Activated naive CD8-positive, alpha-beta T cell treated with anti-CD3 and anti-CD28 coated beads, Interleukin-2, amount 10 ng/mL, durations not matched to agents 7 days and 5 days (primary cell): ENCODE measurements at regions not wholly inside any gene's neighbourhood (a gene's known extent, or its start where the extent isn't known, plus 50 kb on each side); places are given as distances from the start of the nearest gene placed in this dataset.

Experiments used
- ATAC-seq: fragments of 150-1000 bp; cut with Tn5 transposase; one replicate; pipeline ENCODE4 v1.10.0; 2021; ENCODE audit warnings: low read depth, moderate library complexity
- POLR2A ChIA-PET: fragments of 350-600 bp; sonication (Branson Sonifier 250); formaldehyde crosslinking; loops from one replicate; lab custom pipeline; 2021; ENCODE audit warnings: antibody characterized with exemption; lab: Charles Lee
- DNase-seq: peaks from one replicate; pipeline ENCODE4 v3.0.0; 2021
- H3K27ac Mint-ChIP-seq: one replicate; pipeline ENCODE4 v1.8.0; 2022; ENCODE audit warnings: mild to moderate bottlenecking, mixed read lengths
- H3K27me3 Mint-ChIP-seq: one replicate; pipeline ENCODE4 v1.8.0; 2022; ENCODE audit warnings: mild to moderate bottlenecking, moderate library complexity, mixed read lengths
- H3K36me3 Mint-ChIP-seq: one replicate; pipeline ENCODE4 v1.8.0; 2021; ENCODE audit warnings: mild to moderate bottlenecking, mixed read lengths
- H3K4me1 Mint-ChIP-seq: one replicate; pipeline ENCODE4 v1.8.0; 2021; ENCODE audit warnings: mixed read lengths
- H3K4me3 Mint-ChIP-seq: one replicate; pipeline ENCODE4 v1.8.0; 2022; ENCODE audit warnings: mild to moderate bottlenecking, moderate library complexity, mixed read lengths
- H3K9me3 Mint-ChIP-seq: one replicate; pipeline ENCODE4 v1.8.0; 2021; ENCODE audit warnings: mixed read lengths

GRCh38 chr20:20869161-20869775 is 156.8 kb upstream of the RALGAPA2 start:
- no peak for ATAC-seq
- Mint-ChIP-seq H3K9me3 (no peaks in the 10 kb centered on the region), H3K4me3 (no peak overlapping the region), H3K27me3 (peaks cover 17% of the 10 kb centered on the region), H3K4me1 (no peaks in the 10 kb centered on the region), H3K36me3 (no peaks in the 10 kb centered on the region), H3K27ac (no peak overlapping the region)
- no peak for DNase-seq
- POLR2A ChIA-PET: no interaction called here

- no peak for ATAC-seq
- Mint-ChIP-seq H3K9me3 (no peaks in the 10 kb centered on the region), H3K4me3 (no peak overlapping the region), H3K27ac (no peak overlapping the region), H3K4me1 (no peaks in the 10 kb centered on the region), H3K27me3 (peaks cover 9% of the 10 kb centered on the region), H3K36me3 (no peaks in the 10 kb centered on the region)
- POLR2A ChIA-PET: no interaction called here
- no peak for DNase-seq
Observed at GRCh38 chr20:20864351-20865096, 152.1 kb upstream of the RALGAPA2 start.

GRCh38 chr20:20860078-20860806 is 147.8 kb upstream of the RALGAPA2 start:
- ATAC-seq (peak; percentile 74), DNase-seq (peak; percentile 81)
- no peaks in the 10 kb centered on the region for H3K36me3 Mint-ChIP-seq
- H3K27me3 Mint-ChIP-seq: peaks cover 13% of the 10 kb centered on the region
- POLR2A ChIA-PET: interaction anchor here (0.9 kb wide), 1 partner anchor 645 kb away, joined by 3 read pairs; no protein-coding TSS in a partner anchor
- no peaks in the 10 kb centered on the region for H3K9me3 Mint-ChIP-seq
- no peak overlapping the region for H3K4me3 Mint-ChIP-seq
- no peak overlapping the region for H3K27ac Mint-ChIP-seq
- no peaks in the 10 kb centered on the region for H3K4me1 Mint-ChIP-seq

GRCh38 chr20:20859510-20859909 is 147.1 kb upstream of the RALGAPA2 start:
- no peak for ATAC-seq
- Mint-ChIP-seq H3K9me3 (no peaks in the 10 kb centered on the region), H3K4me1 (no peaks in the 10 kb centered on the region), H3K27ac (no peak overlapping the region), H3K4me3 (no peak overlapping the region), H3K36me3 (no peaks in the 10 kb centered on the region), H3K27me3 (peaks cover 13% of the 10 kb centered on the region)
- no peak for DNase-seq
- POLR2A ChIA-PET: no interaction called here

- Mint-ChIP-seq H3K4me1 (peaks cover 1% of the 10 kb centered on the region), H3K4me3 (no peak overlapping the region), H3K36me3 (no peaks in the 10 kb centered on the region), H3K9me3 (no peaks in the 10 kb centered on the region), H3K27ac (no peak overlapping the region), H3K27me3 (peaks cover 17% of the 10 kb centered on the region)
- POLR2A ChIA-PET: no interaction called here
- DNase-seq: no peak
- no peak for ATAC-seq
Observed at GRCh38 chr20:20856956-20857355, 144.5 kb upstream of the RALGAPA2 start.

GRCh38 chr20:20856306-20856705 is 143.9 kb upstream of the RALGAPA2 start:
- peaks cover 17% of the 10 kb centered on the region for H3K27me3 Mint-ChIP-seq
- H3K27ac Mint-ChIP-seq: no peak overlapping the region
- ATAC-seq (no peak), DNase-seq (no peak)
- no peak overlapping the region for H3K4me3 Mint-ChIP-seq
- H3K9me3 Mint-ChIP-seq: no peaks in the 10 kb centered on the region
- no peaks in the 10 kb centered on the region for H3K36me3 Mint-ChIP-seq
- peaks cover 1% of the 10 kb centered on the region for H3K4me1 Mint-ChIP-seq
- POLR2A ChIA-PET: no interaction called here

- Mint-ChIP-seq H3K4me1 (peaks cover 1% of the 10 kb centered on the region), H3K27me3 (peaks cover 12% of the 10 kb centered on the region), H3K4me3 (no peak overlapping the region), H3K36me3 (no peaks in the 10 kb centered on the region), H3K27ac (no peak overlapping the region), H3K9me3 (no peaks in the 10 kb centered on the region)
- no peak for DNase-seq
- POLR2A ChIA-PET: no interaction called here
- no peak for ATAC-seq
Observed at GRCh38 chr20:20851385-20851784, 138.9 kb upstream of the RALGAPA2 start.

- ATAC-seq: no peak
- no peaks in the 10 kb centered on the region for H3K9me3 Mint-ChIP-seq
- no peaks in the 10 kb centered on the region for H3K36me3 Mint-ChIP-seq
- no peak overlapping the region for H3K4me3 Mint-ChIP-seq
- no peak for DNase-seq
- H3K4me1 Mint-ChIP-seq: peaks cover 2% of the 10 kb centered on the region
- peaks cover 12% of the 10 kb centered on the region for H3K27me3 Mint-ChIP-seq
- POLR2A ChIA-PET: no interaction called here
- no peak overlapping the region for H3K27ac Mint-ChIP-seq
Observed at GRCh38 chr20:20850407-20850806, 138.0 kb upstream of the RALGAPA2 start.

GRCh38 chr20:20849161-20849560 is 136.7 kb upstream of the RALGAPA2 start:
- Mint-ChIP-seq H3K27me3 (peaks cover 12% of the 10 kb centered on the region), H3K27ac (no peak overlapping the region), H3K4me1 (peaks cover 5% of the 10 kb centered on the region), H3K36me3 (no peaks in the 10 kb centered on the region), H3K9me3 (no peaks in the 10 kb centered on the region), H3K4me3 (no peak overlapping the region)
- no peak for ATAC-seq
- POLR2A ChIA-PET: no interaction called here
- no peak for DNase-seq

GRCh38 chr20:20847814-20848213 is 135.4 kb upstream of the RALGAPA2 start:
- Mint-ChIP-seq H3K4me1 (peaks cover 12% of the 10 kb centered on the region), H3K27ac (no peak overlapping the region), H3K4me3 (no peak overlapping the region), H3K36me3 (no peaks in the 10 kb centered on the region), H3K9me3 (no peaks in the 10 kb centered on the region), H3K27me3 (peaks cover 8% of the 10 kb centered on the region)
- POLR2A ChIA-PET: no interaction called here
- no peak for ATAC-seq
- DNase-seq: no peak

GRCh38 chr20:20843982-20844381 is 131.5 kb upstream of the RALGAPA2 start:
- DNase-seq: no peak
- H3K4me1 Mint-ChIP-seq: peaks cover 10% of the 10 kb centered on the region
- H3K27me3 Mint-ChIP-seq: peaks cover 15% of the 10 kb centered on the region
- H3K9me3 Mint-ChIP-seq: no peaks in the 10 kb centered on the region
- H3K4me3 Mint-ChIP-seq: no peak overlapping the region
- H3K27ac Mint-ChIP-seq: no peak overlapping the region
- POLR2A ChIA-PET: no interaction called here
- ATAC-seq: no peak
- H3K36me3 Mint-ChIP-seq: no peaks in the 10 kb centered on the region

GRCh38 chr20:20839771-20840170 is 127.3 kb upstream of the RALGAPA2 start:
- no peak for DNase-seq
- H3K36me3 Mint-ChIP-seq: no peaks in the 10 kb centered on the region
- peaks cover 21% of the 10 kb centered on the region for H3K27me3 Mint-ChIP-seq
- POLR2A ChIA-PET: no interaction called here
- peaks cover 10% of the 10 kb centered on the region for H3K4me1 Mint-ChIP-seq
- H3K9me3 Mint-ChIP-seq: no peaks in the 10 kb centered on the region
- no peak overlapping the region for H3K27ac Mint-ChIP-seq
- no peak for ATAC-seq
- H3K4me3 Mint-ChIP-seq: no peak overlapping the region

- DNase-seq (peak; percentile 55), ATAC-seq (no peak)
- Mint-ChIP-seq H3K4me1 (peaks cover 3% of the 10 kb centered on the region), H3K27me3 (peaks cover 21% of the 10 kb centered on the region), H3K4me3 (no peak overlapping the region), H3K9me3 (no peaks in the 10 kb centered on the region), H3K27ac (no peak overlapping the region), H3K36me3 (no peaks in the 10 kb centered on the region)
- POLR2A ChIA-PET: no interaction called here
Observed at GRCh38 chr20:20837574-20838021, 125.2 kb upstream of the RALGAPA2 start.
